GM19467 (cell line): ENCODE measurements at regions not wholly inside any gene's neighbourhood (a gene's known extent, or its start where the extent isn't known, plus 50 kb on each side); places are given as distances from the start of the nearest gene placed in this dataset.
A peak's percentile ranks its signal among the peaks of the same experiment; 100 is the strongest.

ENCODE experiments used
- ATAC-seq: cut with Tn5 transposase; IDR thresholded peaks from one replicate; pipeline ENCODE4 v1.9.1; 2021; ENCODE audit warnings: mild to moderate bottlenecking, moderate library complexity; ENCODE audit not compliant: unreplicated experiment

GRCh38 chr6:139590206-139590605, 215.8 kb upstream of the CITED2 start:
- ATAC-seq, result no peak

GRCh38 chr6:139588734-139589593, 214.5 kb upstream of the CITED2 start:
- ATAC-seq, result no peak

GRCh38 chr6:139588076-139588639, 213.7 kb upstream of the CITED2 start:
- ATAC-seq, result no peak

GRCh38 chr6:139587469-139587868, 213.0 kb upstream of the CITED2 start:
- ATAC-seq, result no peak

- ATAC-seq, result no peak
Observed at GRCh38 chr6:139586273-139586672, 211.8 kb upstream of the CITED2 start.

- ATAC-seq, result no peak
Observed at GRCh38 chr6:139584599-139584998, 210.2 kb upstream of the CITED2 start.

GRCh38 chr6:139583420-139583819, 209.0 kb upstream of the CITED2 start:
- ATAC-seq, result no peak

- ATAC-seq, result no peak
Observed at GRCh38 chr6:139582956-139583355, 208.5 kb upstream of the CITED2 start.

- no peak for ATAC-seq
Observed at GRCh38 chr6:139581485-139581865, 207.0 kb upstream of the CITED2 start.

GRCh38 chr6:139580592-139581484, 206.4 kb upstream of the CITED2 start:
- ATAC-seq, result peak; percentile 82

GRCh38 chr6:139577763-139578604, 203.5 kb upstream of the CITED2 start:
- no peak for ATAC-seq

GRCh38 chr6:139577124-139577762, 202.8 kb upstream of the CITED2 start:
- no peak for ATAC-seq

GRCh38 chr6:139572001-139572400, 197.6 kb upstream of the CITED2 start:
- ATAC-seq, result no peak

GRCh38 chr6:139570166-139570565, 195.7 kb upstream of the CITED2 start:
- ATAC-seq, result no peak

- no peak for ATAC-seq
Observed at GRCh38 chr6:139569566-139569965, 195.1 kb upstream of the CITED2 start.

- ATAC-seq, result no peak
Observed at GRCh38 chr6:139568956-139569538, 194.6 kb upstream of the CITED2 start.

GRCh38 chr6:139568151-139568955, 193.9 kb upstream of the CITED2 start:
- no peak for ATAC-seq

- no peak for ATAC-seq
Observed at GRCh38 chr6:139567095-139567494, 192.6 kb upstream of the CITED2 start.

- no peak for ATAC-seq
Observed at GRCh38 chr6:139565591-139565990, 191.1 kb upstream of the CITED2 start.
